ENCODE measurements at regions not wholly inside any gene's neighbourhood (a gene's known extent, or its start where the extent isn't known, plus 50 kb on each side); places are given as distances from the start of the nearest gene placed in this dataset.

- TF ChIP-seq CTCF (IDR thresholded peaks at IDR 0.05) = no peak
- no peak for TF ChIP-seq POLR2A (IDR thresholded peaks at IDR 0.05)
- no peak for TF ChIP-seq EP300 (IDR thresholded peaks at IDR 0.05)
- 78 to 86% (median 84%) methylated on average over 1 of the region's 1 CpG for WGBS, 3 donors
- Histone ChIP-seq H3K27me3 (no peaks in the 10 kb centered on the region), H3K27ac (no peak overlapping the region), H3K36me3 (no peaks in the 10 kb centered on the region), H3K4me1 (ENCODE audit: insufficient read depth) (no peaks in the 10 kb centered on the region), H3K9me3 (no peaks in the 10 kb centered on the region), H3K4me3 (no peak overlapping the region)
- intact Hi-C loops (cut with DNase I) = no loop called here
- no peak for DNase-seq
Observed at GRCh38 chr3:79976466-79976865, 208.7 kb upstream of the ROBO1 start.

GRCh38 chr3:79973917-79974595 lies 206.3 kb upstream of the ROBO1 start:
- WGBS, 3 donors = 81 to 84% (median 83%) methylated on average over 5 of the region's 5 CpGs
- no peaks in the 10 kb centered on the region for H3K4me1 ChIP-seq (ENCODE audit: insufficient read depth)
- no peak overlapping the region for H3K27ac ChIP-seq
- TF ChIP-seq EP300 (IDR thresholded peaks at IDR 0.05) (no peak), CTCF (IDR thresholded peaks at IDR 0.05) (no peak), POLR2A (IDR thresholded peaks at IDR 0.05) (no peak)
- no peak overlapping the region for H3K4me3 ChIP-seq
- H3K9me3 ChIP-seq = no peaks in the 10 kb centered on the region
- H3K36me3 ChIP-seq = no peaks in the 10 kb centered on the region
- intact Hi-C loops (cut with DNase I) = no loop called here
- no peaks in the 10 kb centered on the region for H3K27me3 ChIP-seq
- DNase-seq = no peak

GRCh38 chr3:79973482-79973881 lies 205.7 kb upstream of the ROBO1 start:
- no peaks in the 10 kb centered on the region for H3K36me3 ChIP-seq
- no peak overlapping the region for H3K4me3 ChIP-seq
- H3K27ac ChIP-seq = no peak overlapping the region
- WGBS, 3 donors = 81 to 93% (median 92%) methylated on average over 1 of the region's 1 CpG
- DNase-seq = no peak
- intact Hi-C loops (cut with DNase I) = no loop called here
- no peaks in the 10 kb centered on the region for H3K9me3 ChIP-seq
- no peak for TF ChIP-seq EP300 (IDR thresholded peaks at IDR 0.05)
- TF ChIP-seq CTCF (IDR thresholded peaks at IDR 0.05) = no peak
- TF ChIP-seq POLR2A (IDR thresholded peaks at IDR 0.05) = no peak
- no peaks in the 10 kb centered on the region for H3K27me3 ChIP-seq
- no peaks in the 10 kb centered on the region for H3K4me1 ChIP-seq (ENCODE audit: insufficient read depth)

- no peak overlapping the region for H3K27ac ChIP-seq
- intact Hi-C loops (cut with DNase I) = no loop called here
- H3K27me3 ChIP-seq = no peaks in the 10 kb centered on the region
- H3K9me3 ChIP-seq = no peaks in the 10 kb centered on the region
- no peaks in the 10 kb centered on the region for H3K36me3 ChIP-seq
- no peak for DNase-seq
- H3K4me1 ChIP-seq (ENCODE audit: insufficient read depth) = no peaks in the 10 kb centered on the region
- no peak for TF ChIP-seq POLR2A (IDR thresholded peaks at IDR 0.05)
- no peak for TF ChIP-seq EP300 (IDR thresholded peaks at IDR 0.05)
- no peak for TF ChIP-seq CTCF (IDR thresholded peaks at IDR 0.05)
- WGBS, 3 donors = 91 to 93% (median 91%) methylated on average over 1 of the region's 1 CpG
- no peak overlapping the region for H3K4me3 ChIP-seq
Observed at GRCh38 chr3:79968418-79968817, 200.6 kb upstream of the ROBO1 start.

Data from ovary (tissue), 7 donors.